ENCODE measurements at regions not wholly inside any gene's neighbourhood (a gene's known extent, or its start where the extent isn't known, plus 50 kb on each side); places are given as distances from the start of the nearest gene placed in this dataset.

GRCh38 chr1:29993950-29994349 is 729.4 kb downstream of the MATN1 start:
- no peaks in the 10 kb centered on the region for H3K36me3 ChIP-seq (ENCODE audit: insufficient read depth, low read length)
- no peak overlapping the region for H3K4me2 ChIP-seq (ENCODE audit: low read depth, low read length, poor library complexity, severe bottlenecking)
- H3K9me2 ChIP-seq (replicated peaks; ENCODE audit: low read depth, low read length), result no peaks in the 10 kb centered on the region
- no peaks in the 10 kb centered on the region for H4K20me1 ChIP-seq (ENCODE audit: insufficient read depth, low read length, poor library complexity, severe bottlenecking)
- no peaks in the 10 kb centered on the region for H3F3A ChIP-seq (ENCODE audit: low read depth)
- H3K27me3 ChIP-seq (ENCODE audit: insufficient read depth, low read length, poor library complexity, severe bottlenecking), result no peaks in the 10 kb centered on the region
- H3K9me3 ChIP-seq (ENCODE audit: insufficient read depth, low read depth, low read length), result peaks cover 4% of the 10 kb centered on the region; the same call in 1 of the 2 replicates
- H3K4me1 ChIP-seq (ENCODE audit: insufficient read depth, low read length, poor library complexity, severe bottlenecking), result no peaks in the 10 kb centered on the region
- no peaks in the 10 kb centered on the region for H3K79me2 ChIP-seq (ENCODE audit: insufficient read depth, low read length)
- TF ChIP-seq EZH2phosphoT487 (IDR thresholded peaks at IDR 0.05; ENCODE audit: borderline replicate concordance) (no peak), CTCF (conservative IDR thresholded peaks at IDR 0.05; ENCODE audit: low read length) (no peak)
- H2AFZ ChIP-seq (ENCODE audit: low read length), result no peak overlapping the region
- no peak overlapping the region for H3K9ac ChIP-seq (ENCODE audit: low read depth, low read length, poor library complexity, severe bottlenecking)
- no peak overlapping the region for H3K4me3 ChIP-seq (ENCODE audit: low read length, poor library complexity, severe bottlenecking)

- Histone ChIP-seq H3K9me3 (ENCODE audit: insufficient read depth, low read depth, low read length) (peaks cover 4% of the 10 kb centered on the region; the same call in 1 of the 2 replicates), H3K79me2 (ENCODE audit: insufficient read depth, low read length) (no peaks in the 10 kb centered on the region), H3K36me3 (ENCODE audit: insufficient read depth, low read length) (no peaks in the 10 kb centered on the region), H3K4me3 (ENCODE audit: low read length, poor library complexity, severe bottlenecking) (no peak overlapping the region), H4K20me1 (ENCODE audit: insufficient read depth, low read length, poor library complexity, severe bottlenecking) (no peaks in the 10 kb centered on the region), H3K4me2 (ENCODE audit: low read depth, low read length, poor library complexity, severe bottlenecking) (no peak overlapping the region), H3K9ac (ENCODE audit: low read depth, low read length, poor library complexity, severe bottlenecking) (no peak overlapping the region), H2AFZ (ENCODE audit: low read length) (no peak overlapping the region), H3K4me1 (ENCODE audit: insufficient read depth, low read length, poor library complexity, severe bottlenecking) (no peaks in the 10 kb centered on the region), H3F3A (ENCODE audit: low read depth) (no peaks in the 10 kb centered on the region), H3K27me3 (ENCODE audit: insufficient read depth, low read length, poor library complexity, severe bottlenecking) (no peaks in the 10 kb centered on the region), H3K9me2 (replicated peaks; ENCODE audit: low read depth, low read length) (no peaks in the 10 kb centered on the region)
- no peak for TF ChIP-seq EZH2phosphoT487 (IDR thresholded peaks at IDR 0.05; ENCODE audit: borderline replicate concordance)
- TF ChIP-seq CTCF (conservative IDR thresholded peaks at IDR 0.05; ENCODE audit: low read length), result no peak
Measured at GRCh38 chr1:29991815-29992214, 731.6 kb downstream of the MATN1 start.

- Histone ChIP-seq H3K27me3 (ENCODE audit: insufficient read depth, low read length, poor library complexity, severe bottlenecking) (no peaks in the 10 kb centered on the region), H3K9me3 (ENCODE audit: insufficient read depth, low read depth, low read length) (peaks cover 4% of the 10 kb centered on the region; the same call in 1 of the 2 replicates), H3K9me2 (replicated peaks; ENCODE audit: low read depth, low read length) (no peaks in the 10 kb centered on the region), H3K4me2 (ENCODE audit: low read depth, low read length, poor library complexity, severe bottlenecking) (no peak overlapping the region), H2AFZ (ENCODE audit: low read length) (no peak overlapping the region), H3K36me3 (ENCODE audit: insufficient read depth, low read length) (no peaks in the 10 kb centered on the region), H3K9ac (ENCODE audit: low read depth, low read length, poor library complexity, severe bottlenecking) (no peak overlapping the region), H3F3A (ENCODE audit: low read depth) (no peaks in the 10 kb centered on the region), H4K20me1 (ENCODE audit: insufficient read depth, low read length, poor library complexity, severe bottlenecking) (no peaks in the 10 kb centered on the region), H3K4me1 (ENCODE audit: insufficient read depth, low read length, poor library complexity, severe bottlenecking) (no peaks in the 10 kb centered on the region), H3K79me2 (ENCODE audit: insufficient read depth, low read length) (no peaks in the 10 kb centered on the region), H3K4me3 (ENCODE audit: low read length, poor library complexity, severe bottlenecking) (no peak overlapping the region)
- TF ChIP-seq CTCF (conservative IDR thresholded peaks at IDR 0.05; ENCODE audit: low read length) (no peak), EZH2phosphoT487 (IDR thresholded peaks at IDR 0.05; ENCODE audit: borderline replicate concordance) (no peak)
Measured at GRCh38 chr1:29991025-29991424, 732.4 kb downstream of the MATN1 start.
